C4-2B (cell line): ENCODE measurements at regions not wholly inside any gene's neighbourhood (a gene's known extent, or its start where the extent isn't known, plus 50 kb on each side); places are given as distances from the start of the nearest gene placed in this dataset.

Experiments
- CTCF ChIP-seq: fragments of 450-650 bp; conservative IDR thresholded peaks from 2 replicates; pipeline ENCODE4 v1.5.1; 2017; ENCODE audit warnings: mild to moderate bottlenecking
- ZFX ChIP-seq: fragments of 450-650 bp; IDR thresholded peaks from 2 replicates; pipeline ENCODE4 v1.6.1; 2017

GRCh38 chr20:4326195-4327065, 77.3 kb upstream of the ADRA1D start:
- TF ChIP-seq CTCF (no peak), ZFX (no peak)
